ENCODE measurements at regions not wholly inside any gene's neighbourhood (a gene's known extent, or its start where the extent isn't known, plus 50 kb on each side); places are given as distances from the start of the nearest gene placed in this dataset.

DNA sequence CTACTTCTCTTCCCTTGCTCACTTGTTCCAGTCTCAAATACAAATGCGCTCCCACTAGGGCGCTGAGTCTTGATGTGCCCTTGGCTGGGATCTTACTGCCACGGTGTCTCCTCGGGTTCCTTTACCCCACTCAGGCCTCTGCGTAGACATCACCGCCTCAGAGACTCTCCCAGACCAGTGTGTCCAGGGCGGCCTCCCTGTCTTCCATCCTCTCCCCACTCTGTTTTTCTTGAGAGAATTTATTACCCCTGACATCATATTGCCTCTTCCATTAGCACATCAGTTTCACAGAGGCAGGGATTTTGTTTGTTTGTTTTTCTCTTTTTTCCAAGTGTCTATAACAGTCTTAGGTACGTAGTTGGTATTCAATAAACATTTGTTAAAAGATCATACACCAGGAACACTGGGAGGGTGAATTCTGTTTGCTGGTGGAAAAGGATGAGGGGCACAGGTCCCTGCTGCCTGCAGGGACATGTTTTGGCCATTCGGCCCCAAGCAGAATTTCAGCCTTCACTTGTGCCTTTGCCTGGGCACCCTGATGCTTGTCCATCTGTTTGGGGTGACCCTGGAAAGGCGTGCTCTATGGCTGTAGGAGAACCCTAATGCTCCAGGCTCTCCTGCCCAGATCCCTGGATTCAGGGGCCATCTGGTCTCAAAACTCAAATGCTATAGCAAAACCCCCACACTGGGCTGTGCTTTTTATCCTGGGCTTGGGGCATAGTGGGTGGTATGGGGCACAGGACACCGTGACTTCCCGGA is 55.0 kb downstream of the RPL37A start:
- DNase-seq: no peak

GRCh38 chr2:216554286-216554685 is 55.6 kb downstream of the RPL37A start:
- DNase-seq: no peak

GRCh38 chr2:216554755-216555154 is 56.1 kb downstream of the RPL37A start:
- DNase-seq: no peak

DNA sequence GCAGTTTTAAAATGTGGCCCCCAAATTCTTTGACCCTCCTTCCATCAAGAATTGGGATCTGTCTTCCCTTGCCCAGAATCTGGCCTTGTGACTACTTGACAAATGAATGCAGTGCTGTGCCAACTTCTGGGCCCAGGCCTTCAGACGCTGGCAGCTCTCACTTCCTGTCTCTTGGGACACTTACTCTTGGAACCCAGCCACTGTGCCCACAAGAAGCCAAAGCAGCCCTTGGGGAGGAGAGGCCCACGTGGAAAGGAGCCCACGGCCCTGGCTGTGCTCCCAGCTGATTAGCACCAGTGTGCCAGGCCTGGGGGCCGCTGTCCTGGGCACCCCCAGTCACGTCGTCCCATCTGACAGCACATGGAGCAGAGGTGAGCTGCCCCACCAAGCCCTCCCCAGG is 56.6 kb downstream of the RPL37A start:
- no peak for DNase-seq

- DNase-seq: no peak
These were observed 57.6 kb downstream of the RPL37A start for GRCh38 chr2:216556202-216556601.

GRCh38 chr2:216557413-216557812 is 58.8 kb downstream of the RPL37A start:
- DNase-seq: no peak

GRCh38 chr2:216557820-216558219 is 59.2 kb downstream of the RPL37A start:
- DNase-seq: no peak

- DNase-seq: no peak
These were observed 61.0 kb downstream of the RPL37A start for GRCh38 chr2:216559625-216560156.

DNA sequence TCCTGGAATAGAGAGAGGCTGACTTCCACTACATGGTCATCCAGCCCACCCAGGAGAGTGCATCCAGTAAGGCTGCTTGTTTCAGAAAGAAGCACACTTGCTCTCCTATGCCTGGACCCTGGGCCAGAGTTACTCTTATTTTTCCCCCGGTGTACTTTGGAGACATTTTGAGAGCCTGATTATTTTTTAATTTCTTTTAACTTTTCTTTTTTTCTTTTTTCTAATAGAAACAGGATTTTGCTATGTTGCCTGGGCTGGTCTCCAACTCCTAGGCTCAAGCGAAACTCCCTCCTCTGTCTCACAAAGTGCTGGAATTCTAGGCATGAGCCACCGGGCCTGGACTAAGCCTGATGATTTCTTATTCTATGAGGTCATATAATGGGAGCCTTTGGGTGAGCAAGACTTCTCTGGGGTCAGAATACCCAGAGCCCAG is 62.2 kb downstream of the RPL37A start:
- no peak for DNase-seq

DNA sequence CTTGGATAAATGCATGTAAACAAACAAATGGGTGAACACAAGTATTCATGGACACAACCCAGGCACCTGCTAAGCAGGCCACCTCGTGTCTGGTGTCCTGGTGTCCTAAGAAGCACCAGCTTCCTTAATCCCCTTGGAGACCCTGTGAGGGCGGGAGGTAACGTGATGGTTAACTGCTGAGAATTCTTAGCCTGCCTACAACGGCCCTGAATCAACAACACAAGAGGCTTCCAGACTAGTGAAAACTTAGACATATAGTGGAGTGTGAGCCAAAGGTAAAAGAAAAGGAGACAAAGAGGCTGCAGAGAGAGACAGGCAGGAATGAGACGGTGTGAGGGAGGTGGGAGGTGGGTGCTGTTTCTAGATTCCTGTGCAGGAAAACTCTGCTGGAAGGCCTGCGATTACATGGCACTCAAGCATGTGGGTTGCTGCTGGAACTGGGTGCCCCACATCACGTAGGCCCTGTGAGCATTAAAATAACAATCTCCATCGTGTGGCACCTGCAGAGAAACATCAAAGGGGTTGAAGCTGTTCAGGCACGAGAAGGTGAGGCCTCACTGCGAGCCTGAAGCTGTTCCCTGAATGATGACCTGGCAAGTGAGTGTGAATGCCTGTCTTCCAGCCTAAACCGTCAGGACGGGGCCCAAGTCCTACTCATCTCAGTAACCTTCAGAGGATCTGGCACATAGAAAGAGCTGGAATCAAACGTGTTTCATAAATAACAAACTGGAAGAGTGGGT is 64.2 kb downstream of the RPL37A start:
- DNase-seq: no peak

- no peak for DNase-seq
These were observed 65.0 kb downstream of the RPL37A start for GRCh38 chr2:216563646-216564045.

DNA sequence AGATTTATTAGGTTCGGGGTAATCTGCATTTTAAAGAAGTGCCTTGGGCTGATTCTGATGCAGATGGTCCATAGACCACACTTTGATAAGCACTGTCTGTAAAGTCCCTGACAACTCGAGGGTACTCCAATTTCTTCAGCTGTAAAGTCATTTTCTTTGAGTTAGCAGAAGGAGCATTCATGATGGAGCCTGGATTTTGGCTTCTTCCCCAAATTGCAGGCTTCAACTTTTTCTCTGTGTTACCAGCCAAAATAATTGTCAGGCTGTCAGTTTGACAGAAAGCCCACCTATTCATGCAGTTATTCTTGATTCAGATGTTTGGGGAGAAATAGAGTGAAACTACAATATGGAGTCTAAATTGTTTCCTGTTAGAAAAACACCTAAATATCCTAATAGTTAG is 66.0 kb downstream of the RPL37A start:
- DNase-seq: no peak

- DNase-seq: no peak
These were observed 67.3 kb upstream of the IGFBP2 start for GRCh38 chr2:216565956-216566355.

- DNase-seq: no peak
These were observed 64.6 kb upstream of the IGFBP2 start for GRCh38 chr2:216568576-216568975.

DNA sequence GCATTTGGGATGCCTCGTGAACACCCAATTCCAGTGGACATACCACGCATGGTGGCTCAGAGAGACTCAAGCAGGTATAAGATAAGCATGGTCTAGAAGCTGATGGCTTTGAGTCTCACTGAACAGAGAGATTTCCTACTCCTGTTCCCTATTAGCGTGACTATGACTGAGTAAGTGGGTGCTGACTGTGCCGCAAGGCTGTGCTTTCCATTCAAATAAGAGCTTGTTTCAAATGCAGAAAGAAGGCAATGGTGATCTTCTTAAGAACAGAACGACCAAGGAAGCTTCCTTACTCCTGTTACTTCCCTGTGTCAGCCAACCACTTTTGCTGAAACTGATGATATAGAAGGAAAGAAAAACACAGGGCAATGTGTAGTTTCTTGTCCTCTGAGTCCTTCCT is 63.5 kb upstream of the IGFBP2 start:
- DNase-seq: no peak

GRCh38 chr2:216570357-216570756 is 62.9 kb upstream of the IGFBP2 start:
- DNase-seq: no peak

- DNase-seq: peak; percentile 63
These were observed 61.9 kb upstream of the IGFBP2 start for GRCh38 chr2:216571178-216571908.

- DNase-seq: peak; percentile 63
These were observed 61.2 kb upstream of the IGFBP2 start for GRCh38 chr2:216571909-216572513.

DNA sequence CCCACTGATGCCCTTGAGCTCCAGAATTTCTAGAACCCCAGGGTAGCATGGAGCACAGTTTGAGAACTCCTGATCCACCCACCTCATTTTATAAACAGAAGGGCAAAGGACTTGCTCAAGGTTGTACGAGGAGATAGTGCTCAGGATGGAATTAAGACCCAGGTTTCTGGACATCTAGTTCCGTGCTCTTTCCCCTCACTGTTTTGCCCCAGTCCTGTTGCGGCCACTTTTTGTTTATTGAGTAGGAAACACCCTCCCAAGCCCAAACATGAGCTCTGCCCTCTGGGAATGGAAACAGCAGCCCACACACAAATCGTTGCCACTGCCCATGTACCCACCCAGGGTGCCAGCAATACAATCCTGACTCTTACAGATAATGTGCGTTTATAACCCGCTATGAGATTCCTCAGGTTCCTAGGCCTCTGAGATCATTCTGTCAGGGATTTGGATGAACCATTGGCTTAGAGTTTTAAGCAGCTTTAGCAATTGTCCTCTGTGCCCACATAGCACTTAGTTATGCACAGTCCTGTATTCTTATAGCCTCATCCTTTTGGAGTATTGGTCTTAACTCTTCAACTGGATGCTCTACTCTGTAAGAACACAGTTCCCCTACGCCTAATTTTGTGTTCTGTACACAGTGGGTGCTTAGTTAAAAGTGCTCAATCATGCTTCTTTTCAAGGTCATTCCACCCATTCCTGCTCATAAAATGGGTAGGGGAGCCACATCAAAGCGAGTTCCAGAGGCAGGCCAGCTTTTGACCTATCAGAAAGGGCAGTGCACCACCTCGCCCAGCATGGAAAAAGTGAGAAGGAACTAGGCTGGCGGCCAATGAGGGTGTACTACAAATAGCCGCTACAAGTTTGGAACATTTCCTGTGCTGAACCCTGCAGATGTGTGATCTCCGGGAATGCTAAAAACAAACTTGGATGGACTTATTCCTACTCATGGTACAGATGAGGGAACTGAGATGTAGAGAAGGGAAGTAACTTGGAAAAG is 60.3 kb upstream of the IGFBP2 start:
- no peak for DNase-seq

GRCh38 chr2:216574046-216574445 is 59.2 kb upstream of the IGFBP2 start:
- no peak for DNase-seq

DNA sequence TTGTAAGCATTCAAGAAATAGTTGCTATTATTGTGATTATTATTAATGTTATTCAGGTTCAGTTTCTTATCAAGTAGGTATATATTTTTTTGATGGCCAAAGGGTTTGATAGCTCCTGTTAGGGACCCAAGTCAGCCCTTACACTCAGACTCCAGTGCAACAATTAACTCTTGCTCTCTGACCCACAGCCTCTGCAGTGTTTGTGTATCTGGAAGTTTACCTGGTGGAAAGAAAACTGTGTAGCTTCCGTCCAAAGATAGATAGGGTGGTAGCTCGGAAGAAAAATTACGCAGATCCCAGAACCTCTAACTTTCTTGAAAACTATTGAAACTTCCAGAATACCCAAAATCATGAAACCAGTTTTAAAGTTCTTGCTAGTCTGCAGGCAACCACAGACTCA is 58.6 kb upstream of the IGFBP2 start:
- no peak for DNase-seq

DNA sequence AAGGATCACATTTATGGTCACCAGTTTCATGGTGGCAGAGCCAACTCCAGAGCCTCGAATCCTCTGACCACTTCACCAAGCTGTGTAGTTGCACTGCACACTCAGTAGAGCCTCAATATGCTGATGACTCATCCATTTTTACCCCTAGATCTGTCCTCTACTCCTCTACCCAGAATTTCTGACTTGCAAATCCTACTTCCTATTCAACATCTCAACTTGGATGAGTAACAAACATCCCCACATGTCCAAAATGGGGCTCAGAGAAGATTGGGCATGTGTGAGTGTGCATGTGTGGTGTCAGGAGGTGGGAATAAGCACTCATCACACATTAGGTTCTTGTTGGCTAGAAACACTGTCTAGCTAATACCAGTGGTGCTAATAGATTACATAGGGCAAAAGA is 57.8 kb upstream of the IGFBP2 start:
- DNase-seq: no peak
